ENCODE measurements at regions not wholly inside any gene's neighbourhood (a gene's known extent, or its start where the extent isn't known, plus 50 kb on each side); places are given as distances from the start of the nearest gene placed in this dataset.

GRCh38 chr13:105904034-105904742, 631.3 kb downstream of the EFNB2 start:
- peaks cover 13 to 16% of the 10 kb centered on the region in 2 donors for H3K4me1 Mint-ChIP-seq
- no peak overlapping the region for H3K27ac Mint-ChIP-seq
- peaks cover 0 to 6% (median 0%) of the 10 kb centered on the region in 6 donors for H3K9me3 Mint-ChIP-seq
- no peak for DNase-seq
- no peaks in the 10 kb centered on the region for H3K36me3 Mint-ChIP-seq
- peaks cover 0 to 3% (median 0%) of the 10 kb centered on the region in 3 donors for H3K27me3 Mint-ChIP-seq (ENCODE audit: low read depth in 3 of 3)
- no peak overlapping the region for H3K4me3 Mint-ChIP-seq

GRCh38 chr13:105902396-105902795, 633.1 kb downstream of the EFNB2 start:
- Mint-ChIP-seq H3K4me3 (no peak overlapping the region), H3K27ac (no peak overlapping the region), H3K9me3 (peaks cover 0 to 9% (median 0%) of the 10 kb centered on the region in 6 donors), H3K36me3 (no peaks in the 10 kb centered on the region), H3K27me3 (ENCODE audit: low read depth in 3 of 3) (no peaks in the 10 kb centered on the region), H3K4me1 (no peaks in the 10 kb centered on the region)
- DNase-seq, result no peak

- no peak overlapping the region for H3K27ac Mint-ChIP-seq
- no peaks in the 10 kb centered on the region for H3K4me1 Mint-ChIP-seq
- H3K4me3 Mint-ChIP-seq, result no peak overlapping the region
- DNase-seq, result no peak
- no peaks in the 10 kb centered on the region for H3K36me3 Mint-ChIP-seq
- peaks cover 0 to 9% (median 5%) of the 10 kb centered on the region in 6 donors for H3K9me3 Mint-ChIP-seq
- no peaks in the 10 kb centered on the region for H3K27me3 Mint-ChIP-seq (ENCODE audit: low read depth in 3 of 3)
These were observed 637.9 kb downstream of the EFNB2 start for GRCh38 chr13:105897575-105897974.

- no peak overlapping the region for H3K27ac Mint-ChIP-seq
- H3K4me3 Mint-ChIP-seq, result no peak overlapping the region
- peaks cover 0 to 11% (median 9%) of the 10 kb centered on the region in 6 donors for H3K9me3 Mint-ChIP-seq
- no peaks in the 10 kb centered on the region for H3K4me1 Mint-ChIP-seq
- H3K36me3 Mint-ChIP-seq, result no peaks in the 10 kb centered on the region
- no peak for DNase-seq
- H3K27me3 Mint-ChIP-seq (ENCODE audit: low read depth in 3 of 3), result peaks cover 0 to 2% (median 0%) of the 10 kb centered on the region in 3 donors
These were observed 640.8 kb downstream of the EFNB2 start for GRCh38 chr13:105894697-105895096.

GRCh38 chr13:105890509-105890908, 645.0 kb downstream of the EFNB2 start:
- H3K27me3 Mint-ChIP-seq (ENCODE audit: low read depth in 3 of 3), result peaks cover 0 to 2% (median 2%) of the 10 kb centered on the region in 3 donors
- H3K36me3 Mint-ChIP-seq, result no peaks in the 10 kb centered on the region
- no peak overlapping the region for H3K4me3 Mint-ChIP-seq
- no peaks in the 10 kb centered on the region for H3K4me1 Mint-ChIP-seq
- no peak for DNase-seq
- peaks cover 3 to 19% (median 11%) of the 10 kb centered on the region in 6 donors for H3K9me3 Mint-ChIP-seq
- H3K27ac Mint-ChIP-seq, result no peak overlapping the region

GRCh38 chr13:105878119-105878700, 657.3 kb downstream of the EFNB2 start:
- Mint-ChIP-seq H3K27me3 (ENCODE audit: low read depth in 3 of 3) (peaks cover 0 to 3% (median 0%) of the 10 kb centered on the region in 3 donors), H3K4me3 (no peak overlapping the region), H3K9me3 (peaks cover 0 to 11% (median 5%) of the 10 kb centered on the region in 6 donors), H3K4me1 (no peaks in the 10 kb centered on the region), H3K36me3 (peaks cover 0 to 8% (median 0%) of the 10 kb centered on the region in 3 donors), H3K27ac (no peak overlapping the region)
- no peak for DNase-seq

- Mint-ChIP-seq H3K4me1 (no peaks in the 10 kb centered on the region), H3K9me3 (peaks cover 0 to 11% (median 7%) of the 10 kb centered on the region in 6 donors), H3K27ac (no peak overlapping the region), H3K4me3 (no peak overlapping the region), H3K27me3 (ENCODE audit: low read depth in 3 of 3) (peaks cover 0 to 4% (median 0%) of the 10 kb centered on the region in 3 donors), H3K36me3 (peaks cover 0 to 8% (median 0%) of the 10 kb centered on the region in 3 donors)
- DNase-seq, result no peak
These were observed 660.6 kb downstream of the EFNB2 start for GRCh38 chr13:105874814-105875213.

GRCh38 chr13:105871768-105872167, 663.7 kb downstream of the EFNB2 start:
- Mint-ChIP-seq H3K4me3 (no peak overlapping the region), H3K27me3 (ENCODE audit: low read depth in 3 of 3) (peaks cover 0 to 1% (median 0%) of the 10 kb centered on the region in 3 donors), H3K27ac (no peak overlapping the region), H3K9me3 (peaks cover 2 to 9% (median 7%) of the 10 kb centered on the region in 6 donors), H3K4me1 (no peaks in the 10 kb centered on the region), H3K36me3 (peaks cover 0 to 8% (median 0%) of the 10 kb centered on the region in 3 donors)
- DNase-seq, result no peak

GRCh38 chr13:105871326-105871725, 664.1 kb downstream of the EFNB2 start:
- Mint-ChIP-seq H3K4me1 (no peaks in the 10 kb centered on the region), H3K27me3 (ENCODE audit: low read depth in 3 of 3) (peaks cover 0 to 1% (median 0%) of the 10 kb centered on the region in 3 donors)
- no peak for DNase-seq

GRCh38 chr13:105863300-105863920, 672.1 kb downstream of the EFNB2 start:
- H3K4me1 Mint-ChIP-seq, result no peaks in the 10 kb centered on the region
- no peak overlapping the region for H3K27ac Mint-ChIP-seq
- peaks cover 0 to 2% (median 0%) of the 10 kb centered on the region in 3 donors for H3K27me3 Mint-ChIP-seq (ENCODE audit: low read depth in 3 of 3)
- DNase-seq, result no peak
- H3K4me3 Mint-ChIP-seq, result no peak overlapping the region
- H3K36me3 Mint-ChIP-seq, result no peaks in the 10 kb centered on the region
- peaks cover 0 to 3% (median 1%) of the 10 kb centered on the region in 6 donors for H3K9me3 Mint-ChIP-seq

More at GRCh38 chr13:105871326-105871725, 664.1 kb downstream of the EFNB2 start:
- Mint-ChIP-seq H3K9me3 (peaks cover 2 to 9% (median 7%) of the 10 kb centered on the region in 6 donors), H3K36me3 (peaks cover 0 to 8% (median 0%) of the 10 kb centered on the region in 3 donors), H3K4me3 (no peak overlapping the region), H3K27ac (no peak overlapping the region)

- peaks cover 0 to 6% (median 0%) of the 10 kb centered on the region in 3 donors for H3K36me3 Mint-ChIP-seq
- H3K27me3 Mint-ChIP-seq (ENCODE audit: low read depth in 3 of 3), result peaks cover 0 to 5% (median 2%) of the 10 kb centered on the region in 3 donors
- no peaks in the 10 kb centered on the region for H3K4me1 Mint-ChIP-seq
- DNase-seq, result no peak
- no peak overlapping the region for H3K4me3 Mint-ChIP-seq
- H3K27ac Mint-ChIP-seq, result no peak overlapping the region
- H3K9me3 Mint-ChIP-seq, result peaks cover 0 to 14% (median 10%) of the 10 kb centered on the region in 6 donors
These were observed 687.0 kb downstream of the EFNB2 start for GRCh38 chr13:105848494-105848893.

GRCh38 chr13:105847527-105848291, 687.8 kb downstream of the EFNB2 start:
- DNase-seq, result no peak
- no peak overlapping the region for H3K27ac Mint-ChIP-seq
- H3K4me3 Mint-ChIP-seq, result no peak overlapping the region
- H3K27me3 Mint-ChIP-seq (ENCODE audit: low read depth in 3 of 3), result peaks cover 0 to 5% (median 2%) of the 10 kb centered on the region in 3 donors
- H3K4me1 Mint-ChIP-seq, result no peaks in the 10 kb centered on the region
- peaks cover 0 to 14% (median 10%) of the 10 kb centered on the region in 6 donors for H3K9me3 Mint-ChIP-seq
- peaks cover 0 to 6% (median 0%) of the 10 kb centered on the region in 3 donors for H3K36me3 Mint-ChIP-seq

GRCh38 chr13:105846923-105847322, 688.5 kb downstream of the EFNB2 start:
- no peak overlapping the region for H3K27ac Mint-ChIP-seq
- peaks cover 0 to 5% (median 2%) of the 10 kb centered on the region in 3 donors for H3K27me3 Mint-ChIP-seq (ENCODE audit: low read depth in 3 of 3)
- peaks cover 0 to 6% (median 0%) of the 10 kb centered on the region in 3 donors for H3K36me3 Mint-ChIP-seq
- peaks cover 0 to 14% (median 10%) of the 10 kb centered on the region in 6 donors for H3K9me3 Mint-ChIP-seq
- H3K4me3 Mint-ChIP-seq, result no peak overlapping the region
- no peak for DNase-seq
- no peaks in the 10 kb centered on the region for H3K4me1 Mint-ChIP-seq
